Hepatocyte (in vitro differentiated cells): ENCODE measurements at regions not wholly inside any gene's neighbourhood (a gene's known extent, or its start where the extent isn't known, plus 50 kb on each side); places are given as distances from the start of the nearest gene placed in this dataset.

ENCODE experiments used
- DNase-seq: peaks from one replicate; pipeline ENCODE4 v3.0.0-alpha.2; 2016; ENCODE audit warnings: low spot score
- H2AFZ ChIP-seq: fragments of 200-600 bp; sonication (generic); 2 replicates; pipeline ENCODE4 v1.6.0; 2016; ENCODE audit warnings: antibody characterized with exemption, mild to moderate bottlenecking
- H3K27ac ChIP-seq: fragments of 200-600 bp; sonication (generic); 2 replicates; pipeline ENCODE4 v1.5.1; 2016; ENCODE audit warnings: mild to moderate bottlenecking
- H3K27me3 ChIP-seq: fragments of 200-600 bp; sonication (generic); 2 replicates; pipeline ENCODE4 v1.6.1; 2016
- H3K36me3 ChIP-seq: fragments of 200-600 bp; sonication (generic); replicated peaks from 2 replicates; pipeline ENCODE4 v1.5.1; 2016; ENCODE audit warnings: low read depth; ENCODE audit not compliant: insufficient read depth
- H3K4me1 ChIP-seq: fragments of 200-600 bp; sonication (generic); 2 replicates; pipeline ENCODE4 v1.5.1; 2016; ENCODE audit warnings: mild to moderate bottlenecking, moderate library complexity; ENCODE audit not compliant: insufficient read depth
- H3K4me2 ChIP-seq: fragments of 200-600 bp; sonication (generic); 2 replicates; pipeline ENCODE4 v1.6.0; 2016
- H3K4me3 ChIP-seq: fragments of 200-600 bp; sonication (generic); 2 replicates; pipeline ENCODE4 v1.5.1; 2016; ENCODE audit warnings: mild to moderate bottlenecking
- H3K79me2 ChIP-seq: fragments of 200-600 bp; sonication (generic); 2 replicates; pipeline ENCODE4 v1.6.0; 2017; ENCODE audit warnings: mild to moderate bottlenecking
- H3K9me2 ChIP-seq: fragments of 200-600 bp; sonication (generic); replicated peaks from 2 replicates; pipeline ENCODE4 v1.6.0; 2017; ENCODE audit warnings: mild to moderate bottlenecking; ENCODE audit not compliant: insufficient read depth
- H3K9me3 ChIP-seq: fragments of 200-600 bp; sonication (generic); 2 replicates; pipeline ENCODE4 v1.5.1; 2016; ENCODE audit warnings: low read depth, mild to moderate bottlenecking
- H4K20me1 ChIP-seq: fragments of 200-600 bp; sonication (generic); 2 replicates; pipeline ENCODE4 v1.6.0; 2016; ENCODE audit warnings: mild to moderate bottlenecking; ENCODE audit not compliant: insufficient read depth, poor library complexity, severe bottlenecking
- EZH2 ChIP-seq: fragments of 200-600 bp; sonication (generic); IDR thresholded peaks from 2 replicates; pipeline ENCODE4 v1.6.1; 2016; ENCODE audit warnings: antibody characterized with exemption, mild to moderate bottlenecking, borderline replicate concordance
- EZH2phosphoT487 ChIP-seq: fragments of 200-600 bp; sonication (generic); IDR thresholded peaks from one replicate; pipeline ENCODE4 v1.6.1; 2018; ENCODE audit warnings: antibody characterized with exemption, mild to moderate bottlenecking, low read depth, moderate library complexity; ENCODE audit not compliant: unreplicated experiment, severe bottlenecking
- WGBS: methylation state at CpG from one replicate; pipeline ENCODE4 v1.1.6; 2016; ENCODE audit warnings: low lambda C conversion rate; ENCODE audit errors: missing lambda C conversion rate; 5-methylcytosine and 5-hydroxymethylcytosine counted together
- TF ChIP-seq, protein P1 (sequence below): fragments of 200-600 bp; sonication (generic); IDR thresholded peaks from 2 replicates; pipeline ENCODE4 v1.5.1; 2016; ENCODE audit warnings: antibody characterized with exemption, mild to moderate bottlenecking; ENCODE audit not compliant: poor library complexity

GRCh38 chr17:83173914-83174361 lies 94.5 kb downstream of the METRNL start:
- H3K4me1 ChIP-seq: peaks cover 4% of the 10 kb centered on the region
- no peak for TF ChIP-seq EZH2phosphoT487
- TF ChIP-seq, protein P1, sequence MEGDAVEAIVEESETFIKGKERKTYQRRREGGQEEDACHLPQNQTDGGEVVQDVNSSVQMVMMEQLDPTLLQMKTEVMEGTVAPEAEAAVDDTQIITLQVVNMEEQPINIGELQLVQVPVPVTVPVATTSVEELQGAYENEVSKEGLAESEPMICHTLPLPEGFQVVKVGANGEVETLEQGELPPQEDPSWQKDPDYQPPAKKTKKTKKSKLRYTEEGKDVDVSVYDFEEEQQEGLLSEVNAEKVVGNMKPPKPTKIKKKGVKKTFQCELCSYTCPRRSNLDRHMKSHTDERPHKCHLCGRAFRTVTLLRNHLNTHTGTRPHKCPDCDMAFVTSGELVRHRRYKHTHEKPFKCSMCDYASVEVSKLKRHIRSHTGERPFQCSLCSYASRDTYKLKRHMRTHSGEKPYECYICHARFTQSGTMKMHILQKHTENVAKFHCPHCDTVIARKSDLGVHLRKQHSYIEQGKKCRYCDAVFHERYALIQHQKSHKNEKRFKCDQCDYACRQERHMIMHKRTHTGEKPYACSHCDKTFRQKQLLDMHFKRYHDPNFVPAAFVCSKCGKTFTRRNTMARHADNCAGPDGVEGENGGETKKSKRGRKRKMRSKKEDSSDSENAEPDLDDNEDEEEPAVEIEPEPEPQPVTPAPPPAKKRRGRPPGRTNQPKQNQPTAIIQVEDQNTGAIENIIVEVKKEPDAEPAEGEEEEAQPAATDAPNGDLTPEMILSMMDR: no peak
- TF ChIP-seq EZH2: no peak
- no peak for DNase-seq
- H3K4me3 ChIP-seq: no peak overlapping the region
- H2AFZ ChIP-seq: no peak overlapping the region
- no peaks in the 10 kb centered on the region for H3K79me2 ChIP-seq
- no peaks in the 10 kb centered on the region for H3K36me3 ChIP-seq
- no peaks in the 10 kb centered on the region for H3K9me3 ChIP-seq
- H3K9me2 ChIP-seq: no peaks in the 10 kb centered on the region
- no peaks in the 10 kb centered on the region for H4K20me1 ChIP-seq
- no peak overlapping the region for H3K27ac ChIP-seq
- WGBS: 75% methylated on average over 15 of the region's 18 CpGs
- H3K27me3 ChIP-seq: no peaks in the 10 kb centered on the region
- H3K4me2 ChIP-seq: no peak overlapping the region

DNA sequence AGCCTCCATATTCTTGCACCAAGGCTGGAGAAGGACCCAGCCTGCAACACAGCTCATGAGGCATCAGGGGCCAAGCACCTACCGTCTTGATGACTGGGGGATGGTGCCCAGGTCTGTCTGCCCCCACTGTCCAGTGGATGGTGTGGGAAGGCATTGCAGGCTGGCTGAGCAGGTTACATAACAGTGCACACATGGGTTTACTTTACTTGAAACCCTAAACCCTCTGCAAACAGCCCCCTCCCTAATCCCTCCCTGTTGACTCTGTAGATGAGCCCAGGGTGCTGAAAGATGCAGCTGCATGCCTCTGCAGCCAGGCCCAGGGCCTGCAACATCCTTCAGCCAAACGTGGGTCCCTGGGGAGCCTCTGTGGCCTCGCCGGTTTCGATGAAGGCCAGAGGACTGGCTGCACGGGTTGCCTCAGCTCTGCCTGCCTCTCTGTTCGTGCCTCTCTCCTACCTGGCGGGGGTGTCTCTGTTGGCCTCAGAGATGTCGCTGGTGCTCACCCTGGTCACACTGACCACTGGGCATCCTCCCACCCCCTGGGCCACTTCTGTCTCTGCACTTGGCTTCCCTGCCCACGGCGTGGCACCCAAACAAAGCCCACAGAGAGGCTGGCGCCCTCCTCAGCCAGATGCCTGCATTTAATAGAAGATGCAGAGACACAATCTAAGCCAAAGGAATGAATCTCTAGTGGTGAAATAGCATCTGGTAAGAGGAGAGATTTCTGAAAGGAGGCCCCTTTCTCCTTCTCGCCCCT lies 95.1 kb downstream of the METRNL start:
- H3K4me2 ChIP-seq: no peak overlapping the region
- peak; percentile 68 for DNase-seq
- no peaks in the 10 kb centered on the region for H3K9me3 ChIP-seq
- TF ChIP-seq, protein P1: peak; percentile 6
- TF ChIP-seq EZH2: no peak
- no peaks in the 10 kb centered on the region for H3K79me2 ChIP-seq
- H3K27me3 ChIP-seq: no peaks in the 10 kb centered on the region
- no peak overlapping the region for H3K27ac ChIP-seq
- no peaks in the 10 kb centered on the region for H3K36me3 ChIP-seq
- WGBS: 50% methylated on average over 13 of the region's 13 CpGs
- no peak overlapping the region for H3K4me3 ChIP-seq
- H3K9me2 ChIP-seq: no peaks in the 10 kb centered on the region
- no peak overlapping the region for H2AFZ ChIP-seq
- H3K4me1 ChIP-seq: peaks cover 4% of the 10 kb centered on the region
- H4K20me1 ChIP-seq: no peaks in the 10 kb centered on the region

- Histone ChIP-seq H3K9me3 (no peaks in the 10 kb centered on the region), H3K36me3 (no peaks in the 10 kb centered on the region), H3K79me2 (no peaks in the 10 kb centered on the region), H3K9me2 (no peaks in the 10 kb centered on the region), H3K4me3 (no peak overlapping the region), H3K4me1 (peaks cover 4% of the 10 kb centered on the region), H2AFZ (no peak overlapping the region), H3K27ac (no peak overlapping the region), H3K27me3 (no peaks in the 10 kb centered on the region), H3K4me2 (no peak overlapping the region), H4K20me1 (no peaks in the 10 kb centered on the region)
- TF ChIP-seq, protein P1: no peak
- TF ChIP-seq EZH2 (no peak), EZH2phosphoT487 (no peak)
- no peak for DNase-seq
- 82% methylated on average over 16 of the region's 16 CpGs for WGBS
Measured at GRCh38 chr17:83175119-83175821, 95.9 kb downstream of the METRNL start.
